ENCODE measurements at regions not wholly inside any gene's neighbourhood (a gene's known extent, or its start where the extent isn't known, plus 50 kb on each side); places are given as distances from the start of the nearest gene placed in this dataset.

- no peaks in the 10 kb centered on the region for H3K27me3 ChIP-seq (ENCODE audit: insufficient read depth, poor library complexity, severe bottlenecking)
- TF ChIP-seq REST (IDR thresholded peaks at IDR 0.05; ENCODE audit: insufficient replicate concordance, low read depth) (no peak), GABPA (IDR thresholded peaks at IDR 0.05; ENCODE audit: low read depth) (no peak), POLR2AphosphoS5 (IDR thresholded peaks at IDR 0.05; ENCODE audit: low read depth) (no peak), SPI1 (IDR thresholded peaks at IDR 0.05; ENCODE audit: borderline replicate concordance, low read depth) (no peak), CTCF (IDR thresholded peaks at IDR 0.05; ENCODE audit: insufficient read depth, low read length) (no peak)
- no peak for DNase-seq (ENCODE audit: low read depth in 1 of 2, low spot score in 1 of 2)
- H3K27ac ChIP-seq (replicated peaks): no peak overlapping the region
- no peak overlapping the region for H3K4me3 ChIP-seq (replicated peaks; ENCODE audit: insufficient read depth, low read length)
These were observed 630.7 kb upstream of the ZFP42 start for GRCh38 chr4:187364851-187365250.

- no peak overlapping the region for H3K27ac ChIP-seq (replicated peaks)
- H3K27me3 ChIP-seq (ENCODE audit: insufficient read depth, poor library complexity, severe bottlenecking): no peaks in the 10 kb centered on the region
- TF ChIP-seq SPI1 (IDR thresholded peaks at IDR 0.05; ENCODE audit: borderline replicate concordance, low read depth) (no peak), POLR2AphosphoS5 (IDR thresholded peaks at IDR 0.05; ENCODE audit: low read depth) (no peak), CTCF (IDR thresholded peaks at IDR 0.05; ENCODE audit: insufficient read depth, low read length) (no peak), GABPA (IDR thresholded peaks at IDR 0.05; ENCODE audit: low read depth) (no peak), REST (IDR thresholded peaks at IDR 0.05; ENCODE audit: insufficient replicate concordance, low read depth) (no peak)
- H3K4me3 ChIP-seq (replicated peaks; ENCODE audit: insufficient read depth, low read length): no peak overlapping the region
- no peak for DNase-seq (ENCODE audit: low read depth in 1 of 2, low spot score in 1 of 2)
These were observed 629.0 kb upstream of the ZFP42 start for GRCh38 chr4:187366530-187366929.

- TF ChIP-seq POLR2AphosphoS5 (IDR thresholded peaks at IDR 0.05; ENCODE audit: low read depth) (no peak), CTCF (IDR thresholded peaks at IDR 0.05; ENCODE audit: insufficient read depth, low read length) (no peak), REST (IDR thresholded peaks at IDR 0.05; ENCODE audit: insufficient replicate concordance, low read depth) (no peak), SPI1 (IDR thresholded peaks at IDR 0.05; ENCODE audit: borderline replicate concordance, low read depth) (no peak)
- DNase-seq (ENCODE audit: low read depth in 1 of 2, low spot score in 1 of 2): no peak
- Histone ChIP-seq H3K27me3 (ENCODE audit: insufficient read depth, poor library complexity, severe bottlenecking) (no peaks in the 10 kb centered on the region), H3K27ac (replicated peaks) (no peak overlapping the region), H3K4me3 (replicated peaks; ENCODE audit: insufficient read depth, low read length) (no peak overlapping the region)
These were observed 624.7 kb upstream of the ZFP42 start for GRCh38 chr4:187370918-187371317.
